MM.1S (cell line): ENCODE measurements at regions not wholly inside any gene's neighbourhood (a gene's known extent, or its start where the extent isn't known, plus 50 kb on each side); places are given as distances from the start of the nearest gene placed in this dataset.

Experiments
- EZH2 ChIP-seq: fragments of 300-600 bp; sonication (generic); optimal IDR thresholded peaks from 2 replicates; pipeline ENCODE3; 2017; ENCODE audit warnings: low read depth, mild to moderate bottlenecking, antibody characterized with exemption, low read length, mixed read lengths
- EZH2phosphoT487 ChIP-seq: fragments of 300-600 bp; sonication (generic); IDR thresholded peaks from 2 replicates; pipeline ENCODE4 v1.6.1; 2018; ENCODE audit warnings: antibody characterized with exemption, low read length
- TF ChIP-seq, protein P1 (sequence below): fragments of 300-600 bp; sonication (generic); IDR thresholded peaks from 2 replicates; pipeline ENCODE4 v1.5.1; 2016; ENCODE audit warnings: antibody characterized with exemption, low read length, mixed read lengths

DNA sequence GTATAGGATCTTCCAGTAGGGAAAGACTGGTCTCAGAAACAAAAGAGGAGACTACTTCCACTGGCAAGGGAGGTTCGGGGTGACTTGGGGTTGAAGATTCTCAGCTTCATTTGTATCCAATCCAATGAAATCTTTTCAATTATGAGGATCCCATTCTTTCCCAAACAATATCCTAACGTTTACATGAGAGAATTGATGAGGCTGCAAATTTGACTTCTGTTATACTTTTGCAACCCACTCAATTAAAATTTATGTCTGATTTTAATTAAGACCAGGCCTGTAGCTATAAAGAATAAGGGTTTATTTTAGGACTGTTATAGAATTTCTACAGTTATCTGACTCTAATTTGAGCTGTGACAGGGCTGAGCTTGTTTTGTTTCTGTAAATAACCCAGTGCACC, 251.5 kb downstream of the ANKRD7 start:
- TF ChIP-seq, protein P1, sequence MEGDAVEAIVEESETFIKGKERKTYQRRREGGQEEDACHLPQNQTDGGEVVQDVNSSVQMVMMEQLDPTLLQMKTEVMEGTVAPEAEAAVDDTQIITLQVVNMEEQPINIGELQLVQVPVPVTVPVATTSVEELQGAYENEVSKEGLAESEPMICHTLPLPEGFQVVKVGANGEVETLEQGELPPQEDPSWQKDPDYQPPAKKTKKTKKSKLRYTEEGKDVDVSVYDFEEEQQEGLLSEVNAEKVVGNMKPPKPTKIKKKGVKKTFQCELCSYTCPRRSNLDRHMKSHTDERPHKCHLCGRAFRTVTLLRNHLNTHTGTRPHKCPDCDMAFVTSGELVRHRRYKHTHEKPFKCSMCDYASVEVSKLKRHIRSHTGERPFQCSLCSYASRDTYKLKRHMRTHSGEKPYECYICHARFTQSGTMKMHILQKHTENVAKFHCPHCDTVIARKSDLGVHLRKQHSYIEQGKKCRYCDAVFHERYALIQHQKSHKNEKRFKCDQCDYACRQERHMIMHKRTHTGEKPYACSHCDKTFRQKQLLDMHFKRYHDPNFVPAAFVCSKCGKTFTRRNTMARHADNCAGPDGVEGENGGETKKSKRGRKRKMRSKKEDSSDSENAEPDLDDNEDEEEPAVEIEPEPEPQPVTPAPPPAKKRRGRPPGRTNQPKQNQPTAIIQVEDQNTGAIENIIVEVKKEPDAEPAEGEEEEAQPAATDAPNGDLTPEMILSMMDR = no peak
- no peak for TF ChIP-seq EZH2
- no peak for TF ChIP-seq EZH2phosphoT487
